ENCODE measurements at regions not wholly inside any gene's neighbourhood (a gene's known extent, or its start where the extent isn't known, plus 50 kb on each side); places are given as distances from the start of the nearest gene placed in this dataset.
"Not testable (repeated sequence)": the region's sequence is repeated elsewhere in the genome, so short reads cannot be mapped to it uniquely, and the experiment has no call there.

- DNase-seq (ENCODE audit: low read depth): no peak
These were observed 134.6 kb downstream of the TMEM121 start for GRCh38 chr14:105660816-105661531.

- not testable (repeated sequence) for DNase-seq (ENCODE audit: low read depth)
These were observed 135.7 kb downstream of the TMEM121 start for GRCh38 chr14:105662043-105662442.

GRCh38 chr14:105662592-105662991 lies 136.2 kb downstream of the TMEM121 start:
- DNase-seq (ENCODE audit: low read depth): not testable (repeated sequence)

GRCh38 chr14:105663323-105663722 lies 136.9 kb downstream of the TMEM121 start:
- DNase-seq (ENCODE audit: low read depth): not testable (repeated sequence)

GRCh38 chr14:105663818-105664596 lies 137.6 kb downstream of the TMEM121 start:
- DNase-seq (ENCODE audit: low read depth): not testable (repeated sequence)

- DNase-seq (ENCODE audit: low read depth): no peak
These were observed 138.3 kb downstream of the TMEM121 start for GRCh38 chr14:105664691-105665090.

GRCh38 chr14:105665247-105665950 lies 139.0 kb downstream of the TMEM121 start:
- DNase-seq (ENCODE audit: low read depth): no peak

- no peak for DNase-seq (ENCODE audit: low read depth)
These were observed 139.5 kb downstream of the TMEM121 start for GRCh38 chr14:105665951-105666277.

- DNase-seq (ENCODE audit: low read depth): no peak
These were observed 140.0 kb downstream of the TMEM121 start for GRCh38 chr14:105666420-105666819.

- DNase-seq (ENCODE audit: low read depth): not testable (repeated sequence)
These were observed 140.7 kb downstream of the TMEM121 start for GRCh38 chr14:105666991-105667662.

- not testable (repeated sequence) for DNase-seq (ENCODE audit: low read depth)
These were observed 141.3 kb downstream of the TMEM121 start for GRCh38 chr14:105667663-105668020.

GRCh38 chr14:105668021-105668420 lies 141.6 kb downstream of the TMEM121 start:
- not testable (repeated sequence) for DNase-seq (ENCODE audit: low read depth)

- DNase-seq (ENCODE audit: low read depth): not testable (repeated sequence)
These were observed 142.3 kb downstream of the TMEM121 start for GRCh38 chr14:105668471-105669230.

- not testable (repeated sequence) for DNase-seq (ENCODE audit: low read depth)
These were observed 142.8 kb downstream of the TMEM121 start for GRCh38 chr14:105669231-105669610.

GRCh38 chr14:105669646-105670045 lies 143.3 kb downstream of the TMEM121 start:
- not testable (repeated sequence) for DNase-seq (ENCODE audit: low read depth)

GRCh38 chr14:105672450-105673200 lies 146.2 kb downstream of the TMEM121 start:
- not testable (repeated sequence) for DNase-seq (ENCODE audit: low read depth)

- DNase-seq (ENCODE audit: low read depth): not testable (repeated sequence)
These were observed 149.1 kb downstream of the TMEM121 start for GRCh38 chr14:105675433-105675832.

GRCh38 chr14:105675905-105676670 lies 149.7 kb downstream of the TMEM121 start:
- not testable (repeated sequence) for DNase-seq (ENCODE audit: low read depth)

- DNase-seq (ENCODE audit: low read depth): not testable (repeated sequence)
These were observed 151.7 kb downstream of the TMEM121 start for GRCh38 chr14:105678057-105678456.
